Frontal cortex (tissue), 3 donors: ENCODE measurements at regions not wholly inside any gene's neighbourhood (a gene's known extent, or its start where the extent isn't known, plus 50 kb on each side); places are given as distances from the start of the nearest gene placed in this dataset.

Experiments used
- DNase-seq, 2 donors: peaks; one replicate each; pipeline ENCODE4 v3.0.0; 2012; ENCODE audit warnings: low spot score in 2 of 2
- FAIRE-seq: peaks from 2 replicates; lab custom pipeline; 2012; peaks lifted over from hg19 to GRCh38; lab: Jason Lieb, UNC
- donor health status: control.
- donor health status: control.
- donor health status: control.

GRCh38 chr11:110818032-110818687 is 105.9 kb upstream of the ARHGAP20 start:
- FAIRE-seq (no peak), DNase-seq (no peak)

GRCh38 chr11:110812086-110812733 is 100.0 kb upstream of the ARHGAP20 start:
- DNase-seq (no peak), FAIRE-seq (no peak)

DNA sequence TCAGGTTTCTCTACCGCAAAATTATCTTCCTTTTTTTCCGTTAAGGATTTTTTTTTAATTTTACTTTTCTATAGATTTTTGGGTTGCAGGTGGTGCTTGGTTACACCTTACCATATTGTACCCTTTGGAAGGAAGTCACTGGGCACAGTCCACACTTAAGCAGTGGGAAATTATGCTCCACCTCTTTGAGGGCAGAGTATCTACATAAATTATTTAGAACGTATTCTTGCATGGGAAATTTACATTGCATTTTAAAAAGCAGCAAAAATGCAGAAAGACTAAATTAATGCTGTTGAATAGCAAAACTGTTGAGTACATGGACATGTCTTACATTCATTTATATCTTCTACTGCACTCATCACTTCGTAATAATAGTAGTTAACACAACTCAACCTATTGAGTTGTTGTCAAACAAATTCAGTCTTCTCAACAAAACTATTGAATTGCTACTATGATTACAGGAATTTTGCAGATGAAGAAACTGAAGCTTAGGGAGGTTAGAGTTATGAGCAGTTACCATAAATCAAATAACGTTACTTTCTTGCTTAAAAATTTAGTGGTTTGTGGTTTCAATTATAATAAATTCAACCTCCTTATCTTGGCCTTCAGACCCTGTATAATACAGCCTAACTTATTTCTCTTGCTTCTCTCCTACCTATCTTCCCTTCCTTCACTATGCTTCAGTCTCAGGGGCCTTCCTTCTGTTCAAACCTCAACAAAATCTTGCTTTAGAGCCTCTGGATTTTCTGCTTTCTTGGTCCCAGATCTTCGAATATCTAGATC is 97.4 kb upstream of the ARHGAP20 start:
- FAIRE-seq, result no peak

DNA sequence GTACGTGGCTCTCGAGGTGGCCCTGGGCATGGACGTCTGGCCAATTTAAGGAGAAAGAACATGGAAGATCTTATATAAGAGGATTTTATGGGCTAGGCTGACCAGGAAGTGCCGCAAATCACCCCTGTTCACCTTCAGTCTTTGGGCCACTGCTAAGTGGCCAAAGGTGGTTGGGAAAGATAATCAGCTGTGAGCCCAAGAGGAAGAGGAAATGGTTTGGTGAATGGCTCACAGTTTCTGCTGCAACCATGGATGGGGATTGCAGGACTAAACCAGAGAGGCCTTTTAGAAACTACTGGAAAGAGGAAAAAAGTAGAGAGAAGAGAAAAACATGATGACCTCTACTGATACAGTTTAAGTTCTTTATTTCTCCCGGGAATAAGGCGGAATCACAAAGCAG is 96.0 kb upstream of the ARHGAP20 start:
- FAIRE-seq, result no peak
- DNase-seq, result no peak

More for the DNA sequence above, 97.4 kb upstream of the ARHGAP20 start:
- no peak for DNase-seq

GRCh38 chr11:110807801-110808200 is 95.6 kb upstream of the ARHGAP20 start:
- FAIRE-seq, result no peak
- DNase-seq, result no peak

GRCh38 chr11:110805756-110806155 is 93.5 kb upstream of the ARHGAP20 start:
- DNase-seq (no peak), FAIRE-seq (no peak)

DNA sequence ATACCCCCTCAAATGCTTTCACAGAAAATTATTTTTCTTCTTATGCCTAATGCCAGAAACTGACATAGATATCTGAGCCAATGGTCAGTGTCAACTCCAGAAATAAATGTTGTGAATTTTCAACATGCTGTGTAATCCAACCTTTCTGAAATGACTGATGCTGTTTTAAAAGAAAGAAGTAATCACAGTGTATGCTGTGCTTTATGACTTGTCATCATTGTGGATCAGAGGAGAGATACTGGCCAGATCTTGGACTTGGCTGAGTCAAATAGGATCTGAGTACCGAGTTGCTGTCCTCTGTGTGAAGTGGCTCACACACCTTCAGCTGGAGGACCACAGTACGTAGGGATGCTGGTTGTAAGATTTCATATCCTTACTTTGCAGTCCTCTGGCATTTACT is 89.9 kb upstream of the ARHGAP20 start:
- no peak for DNase-seq
- no peak for FAIRE-seq

GRCh38 chr11:110801328-110801727 is 89.1 kb upstream of the ARHGAP20 start:
- DNase-seq, result no peak
- no peak for FAIRE-seq

GRCh38 chr11:110798201-110798900 is 86.1 kb upstream of the ARHGAP20 start:
- no peak for FAIRE-seq

DNA sequence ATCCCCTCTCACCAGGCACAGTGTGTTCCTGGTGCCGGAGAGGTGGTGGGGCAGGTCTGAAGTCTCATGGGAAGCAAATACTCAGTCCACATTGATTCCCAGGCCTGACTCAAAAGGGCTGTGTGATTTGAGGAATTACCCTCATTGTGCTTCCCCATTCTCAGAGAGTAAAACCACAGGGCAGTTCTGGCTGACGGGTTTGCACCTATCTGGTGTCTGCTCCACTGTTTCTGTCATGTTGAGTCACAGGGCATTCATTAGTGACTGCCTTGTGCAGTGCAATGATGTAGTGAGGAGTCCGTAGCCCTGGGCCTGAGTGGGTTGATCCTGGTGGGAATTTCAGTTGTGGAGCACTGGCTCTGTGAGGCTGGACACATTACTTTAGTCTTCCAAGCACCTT is 85.2 kb upstream of the ARHGAP20 start:
- FAIRE-seq (no peak), DNase-seq (peak in 1 of 2 donors; percentile 14)

More at GRCh38 chr11:110798201-110798900, 86.1 kb upstream of the ARHGAP20 start:
- DNase-seq, result no peak

GRCh38 chr11:110795112-110795624 is 82.9 kb upstream of the ARHGAP20 start:
- DNase-seq (no peak), FAIRE-seq (no peak)

GRCh38 chr11:110793556-110793955 is 81.3 kb upstream of the ARHGAP20 start:
- DNase-seq, result no peak
- no peak for FAIRE-seq

DNA sequence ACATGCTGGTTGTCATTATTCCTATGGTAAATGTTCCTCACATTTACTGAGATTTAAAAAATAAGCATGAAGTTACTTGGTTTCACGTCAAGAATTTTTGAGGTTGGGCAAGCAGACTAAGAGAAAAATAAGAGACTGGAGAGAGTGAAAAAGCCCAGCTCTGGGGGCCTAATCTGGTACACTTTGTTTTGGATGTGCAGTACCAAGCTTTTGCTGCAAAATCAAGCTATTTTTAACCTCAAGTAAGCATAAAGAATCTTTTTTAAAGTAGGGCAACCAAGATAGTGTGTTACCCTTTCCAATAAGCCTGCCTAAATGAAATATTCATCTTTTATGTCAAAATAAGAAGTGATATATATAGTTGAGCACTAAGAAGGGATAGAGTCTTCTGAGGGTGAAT is 79.4 kb upstream of the ARHGAP20 start:
- FAIRE-seq (no peak), DNase-seq (no peak)

GRCh38 chr11:110787680-110788079 is 75.4 kb upstream of the ARHGAP20 start:
- FAIRE-seq, result no peak
- DNase-seq, result no peak

GRCh38 chr11:110786226-110786902 is 74.1 kb upstream of the ARHGAP20 start:
- DNase-seq, result no peak
- no peak for FAIRE-seq

GRCh38 chr11:110785398-110785797 is 73.2 kb upstream of the ARHGAP20 start:
- DNase-seq, result no peak
- no peak for FAIRE-seq

DNA sequence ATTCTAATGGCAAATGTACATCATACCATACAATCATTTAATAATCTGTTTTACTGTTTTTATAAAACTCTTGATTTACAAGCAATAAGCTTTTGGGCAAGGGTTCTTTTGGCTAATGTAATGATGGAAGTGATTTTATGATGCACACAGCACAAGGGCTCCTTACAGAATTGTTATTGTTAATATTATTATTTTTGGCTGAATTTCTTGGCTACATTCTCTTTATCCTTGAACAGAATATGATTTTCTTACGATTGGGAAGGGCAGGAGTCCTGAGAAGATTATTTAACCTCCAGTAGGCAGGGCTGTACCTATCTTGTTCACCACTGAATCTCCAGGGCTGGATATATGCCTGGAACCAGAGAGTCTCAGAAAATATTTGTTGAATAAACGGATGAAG is 70.4 kb upstream of the ARHGAP20 start:
- no peak for DNase-seq
- FAIRE-seq, result no peak

GRCh38 chr11:110779108-110779507 is 66.9 kb upstream of the ARHGAP20 start:
- FAIRE-seq, result no peak
- no peak for DNase-seq

DNA sequence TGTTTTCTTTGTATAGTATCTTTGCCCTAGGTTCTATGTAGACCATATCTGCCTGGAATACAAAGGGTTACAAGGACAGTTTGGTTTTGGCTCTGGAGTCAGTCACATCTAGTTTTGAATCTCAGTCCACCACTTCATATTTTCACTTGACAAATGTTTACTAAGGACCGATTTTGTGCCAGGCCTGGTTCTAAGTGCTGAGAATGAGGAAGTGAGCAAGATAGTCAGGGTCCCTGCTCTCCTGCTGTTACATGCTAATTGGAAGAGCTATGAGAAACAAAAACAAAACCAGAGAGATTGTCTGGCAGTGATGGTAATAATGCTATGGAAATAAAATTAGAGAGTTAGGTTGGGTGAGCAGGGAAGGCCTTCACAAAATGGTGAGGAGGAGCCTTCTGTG is 66.1 kb upstream of the ARHGAP20 start:
- FAIRE-seq, result no peak
- no peak for DNase-seq

DNA sequence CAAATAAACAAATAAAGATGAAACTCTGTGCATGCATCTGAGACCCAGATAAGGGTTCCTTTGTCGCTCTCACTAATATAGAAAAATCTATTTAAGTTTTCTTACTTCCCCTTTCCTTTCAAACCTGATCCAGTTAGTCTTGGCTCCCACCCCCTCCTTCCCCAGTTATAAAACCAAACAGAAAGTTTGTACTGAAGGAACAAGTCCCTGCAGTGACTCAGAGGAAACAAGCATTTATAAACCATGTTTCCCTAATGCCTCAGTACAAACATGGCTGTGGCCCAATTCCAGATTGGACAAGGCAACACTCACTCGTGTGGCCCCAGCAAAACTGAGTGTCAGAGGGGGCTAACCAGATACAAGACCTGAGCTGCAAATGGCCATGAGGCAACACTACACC is 65.5 kb upstream of the ARHGAP20 start:
- FAIRE-seq, result no peak
- DNase-seq, result no peak
